ENCODE measurements at regions not wholly inside any gene's neighbourhood (a gene's known extent, or its start where the extent isn't known, plus 50 kb on each side); places are given as distances from the start of the nearest gene placed in this dataset.

DNA sequence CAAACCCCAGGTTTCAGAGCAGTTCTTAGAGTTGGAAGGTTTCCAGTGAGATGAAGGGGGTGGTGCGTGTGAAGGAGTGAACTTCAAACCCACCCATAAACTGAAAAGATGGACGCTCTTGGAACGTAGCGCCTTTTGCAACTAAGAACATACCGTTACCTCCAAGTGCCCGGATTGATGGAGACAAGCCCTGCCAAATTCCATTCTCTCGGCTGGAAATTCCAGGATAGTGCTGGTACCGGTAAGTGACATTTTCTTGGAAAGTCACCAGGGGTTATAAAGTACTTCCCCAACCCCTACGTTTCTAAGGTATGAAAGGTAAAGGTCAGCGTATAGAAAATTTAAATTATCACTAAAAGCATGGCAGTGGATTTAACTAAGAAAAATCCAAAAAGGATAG lies 91.6 kb upstream of the CLDN14 start (continued):
- TF ChIP-seq, protein P1, sequence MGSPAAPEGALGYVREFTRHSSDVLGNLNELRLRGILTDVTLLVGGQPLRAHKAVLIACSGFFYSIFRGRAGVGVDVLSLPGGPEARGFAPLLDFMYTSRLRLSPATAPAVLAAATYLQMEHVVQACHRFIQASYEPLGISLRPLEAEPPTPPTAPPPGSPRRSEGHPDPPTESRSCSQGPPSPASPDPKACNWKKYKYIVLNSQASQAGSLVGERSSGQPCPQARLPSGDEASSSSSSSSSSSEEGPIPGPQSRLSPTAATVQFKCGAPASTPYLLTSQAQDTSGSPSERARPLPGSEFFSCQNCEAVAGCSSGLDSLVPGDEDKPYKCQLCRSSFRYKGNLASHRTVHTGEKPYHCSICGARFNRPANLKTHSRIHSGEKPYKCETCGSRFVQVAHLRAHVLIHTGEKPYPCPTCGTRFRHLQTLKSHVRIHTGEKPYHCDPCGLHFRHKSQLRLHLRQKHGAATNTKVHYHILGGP (tag by site-specific recombination; IDR thresholded peaks at IDR 0.05) = peak; percentile 52; the same call in 1 of the 2 replicates
- peak; percentile 79; the same call in 1 of the 2 replicates for TF ChIP-seq ZNF341 (tag by site-specific recombination; IDR thresholded peaks at IDR 0.05; ENCODE audit: low read depth)

GRCh38 chr21:36572039-36572438 lies 92.1 kb upstream of the CLDN14 start:
- TF ChIP-seq ZBTB8A (tag by site-specific recombination; IDR thresholded peaks at IDR 0.05) (no peak), ZNF423 (tag by site-specific recombination; IDR thresholded peaks at IDR 0.05) (0 out of 2 replicates have a peak, but pooled peaks have one; percentile 14), ZNF416 (tag by site-specific recombination; IDR thresholded peaks at IDR 0.05) (no peak), HOXD13 (CRISPR knock-in tag; IDR thresholded peaks at IDR 0.05; ENCODE audit: borderline replicate concordance) (no peak), ZNF341 (tag by site-specific recombination; IDR thresholded peaks at IDR 0.05; ENCODE audit: low read depth) (peak; percentile 12; the same call in 1 of the 2 replicates), SP7 (tag by site-specific recombination; IDR thresholded peaks at IDR 0.05) (no peak), PRDM10 (tag by site-specific recombination; IDR thresholded peaks at IDR 0.05) (peak; percentile 40), ZNF157 (tag by site-specific recombination; IDR thresholded peaks at IDR 0.05) (no peak), ZSCAN16 (tag by site-specific recombination; IDR thresholded peaks at IDR 0.05) (no peak), ZBTB17 (tag by site-specific recombination; IDR thresholded peaks at IDR 0.05) (peak; percentile 48)
- TF ChIP-seq, protein P2, sequence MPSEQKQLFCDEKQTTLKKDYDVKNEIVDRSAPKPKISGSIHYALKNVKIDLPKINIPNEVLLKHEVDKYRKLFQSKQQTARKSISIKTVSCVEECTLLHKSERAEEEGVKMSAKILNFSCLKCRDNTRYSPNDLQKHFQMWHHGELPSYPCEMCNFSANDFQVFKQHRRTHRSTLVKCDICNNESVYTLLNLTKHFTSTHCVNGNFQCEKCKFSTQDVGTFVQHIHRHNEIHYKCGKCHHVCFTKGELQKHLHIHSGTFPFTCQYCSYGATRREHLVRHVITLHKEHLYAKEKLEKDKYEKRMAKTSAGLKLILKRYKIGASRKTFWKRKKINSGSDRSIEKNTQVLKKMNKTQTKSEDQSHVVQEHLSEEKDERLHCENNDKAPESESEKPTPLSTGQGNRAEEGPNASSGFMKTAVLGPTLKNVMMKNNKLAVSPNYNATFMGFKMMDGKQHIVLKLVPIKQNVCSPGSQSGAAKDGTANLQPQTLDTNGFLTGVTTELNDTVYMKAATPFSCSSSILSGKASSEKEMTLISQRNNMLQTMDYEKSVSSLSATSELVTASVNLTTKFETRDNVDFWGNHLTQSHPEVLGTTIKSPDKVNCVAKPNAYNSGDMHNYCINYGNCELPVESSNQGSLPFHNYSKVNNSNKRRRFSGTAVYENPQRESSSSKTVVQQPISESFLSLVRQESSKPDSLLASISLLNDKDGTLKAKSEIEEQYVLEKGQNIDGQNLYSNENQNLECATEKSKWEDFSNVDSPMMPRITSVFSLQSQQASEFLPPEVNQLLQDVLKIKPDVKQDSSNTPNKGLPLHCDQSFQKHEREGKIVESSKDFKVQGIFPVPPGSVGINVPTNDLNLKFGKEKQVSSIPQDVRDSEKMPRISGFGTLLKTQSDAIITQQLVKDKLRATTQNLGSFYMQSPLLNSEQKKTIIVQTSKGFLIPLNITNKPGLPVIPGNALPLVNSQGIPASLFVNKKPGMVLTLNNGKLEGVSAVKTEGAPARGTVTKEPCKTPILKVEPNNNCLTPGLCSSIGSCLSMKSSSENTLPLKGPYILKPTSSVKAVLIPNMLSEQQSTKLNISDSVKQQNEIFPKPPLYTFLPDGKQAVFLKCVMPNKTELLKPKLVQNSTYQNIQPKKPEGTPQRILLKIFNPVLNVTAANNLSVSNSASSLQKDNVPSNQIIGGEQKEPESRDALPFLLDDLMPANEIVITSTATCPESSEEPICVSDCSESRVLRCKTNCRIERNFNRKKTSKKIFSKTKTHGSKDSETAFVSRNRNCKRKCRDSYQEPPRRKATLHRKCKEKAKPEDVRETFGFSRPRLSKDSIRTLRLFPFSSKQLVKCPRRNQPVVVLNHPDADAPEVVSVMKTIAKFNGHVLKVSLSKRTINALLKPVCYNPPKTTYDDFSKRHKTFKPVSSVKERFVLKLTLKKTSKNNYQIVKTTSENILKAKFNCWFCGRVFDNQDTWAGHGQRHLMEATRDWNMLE (tag by site-specific recombination; conservative IDR thresholded peaks at IDR 0.05; ENCODE audit: low read depth) = no peak
- Histone ChIP-seq H3K9me3 (ENCODE audit: control insufficient read depth, insufficient read depth, low read depth, low read length) (no peaks in the 10 kb centered on the region), H3K4me1 (ENCODE audit: control insufficient read depth, insufficient read depth, low read length) (peaks cover 21% of the 10 kb centered on the region), H3K4me3 (ENCODE audit: low read depth, low read length) (no peak overlapping the region), H3K27ac (ENCODE audit: extremely low read depth, low read depth, low read length) (peak overlapping the region; percentile 27; the same call in 1 of the 2 replicates), H3K36me3 (ENCODE audit: control insufficient read depth in 2 of 2, insufficient read depth in 1 of 2, low read length in 2 of 2) (no peaks in the 10 kb centered on the region)
- ChIA-PET CTCF (interaction anchor here (0.6 kb wide), 1 partner anchor 86 kb away, joined by 4 read pairs; no protein-coding TSS in a partner anchor), POLR2A (no interaction called here)

- H3K27ac ChIP-seq (ENCODE audit: extremely low read depth, low read depth, low read length) = no peak overlapping the region
- CTCF ChIA-PET = interaction anchor here (0.6 to 2.8 kb wide), 4 partner anchors 13 to 353 kb away, joined by 3 to 12 read pairs (median 5); no protein-coding TSS in a partner anchor
- POLR2A ChIA-PET = interaction anchor here (0.8 kb wide), 1 partner anchor 8 kb away, joined by 3 read pairs; no protein-coding TSS in a partner anchor
- no peaks in the 10 kb centered on the region for H3K36me3 ChIP-seq (ENCODE audit: control insufficient read depth in 2 of 2, insufficient read depth in 1 of 2, low read length in 2 of 2)
- no peak overlapping the region for H3K4me3 ChIP-seq (ENCODE audit: low read depth, low read length)
- peaks cover 12% of the 10 kb centered on the region for H3K4me1 ChIP-seq (ENCODE audit: control insufficient read depth, insufficient read depth, low read length)
- H3K9me3 ChIP-seq (ENCODE audit: control insufficient read depth, insufficient read depth, low read depth, low read length) = no peaks in the 10 kb centered on the region
- TF ChIP-seq, protein P3, sequence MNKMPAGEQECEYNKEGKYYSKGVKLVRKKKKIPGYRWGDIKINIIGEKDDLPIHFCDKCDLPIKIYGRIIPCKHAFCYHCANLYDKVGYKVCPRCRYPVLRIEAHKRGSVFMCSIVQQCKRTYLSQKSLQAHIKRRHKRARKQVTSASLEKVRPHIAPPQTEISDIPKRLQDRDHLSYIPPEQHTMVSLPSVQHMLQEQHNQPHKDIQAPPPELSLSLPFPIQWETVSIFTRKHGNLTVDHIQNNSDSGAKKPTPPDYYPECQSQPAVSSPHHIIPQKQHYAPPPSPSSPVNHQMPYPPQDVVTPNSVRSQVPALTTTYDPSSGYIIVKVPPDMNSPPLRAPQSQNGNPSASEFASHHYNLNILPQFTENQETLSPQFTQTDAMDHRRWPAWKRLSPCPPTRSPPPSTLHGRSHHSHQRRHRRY (tag by site-specific recombination; IDR thresholded peaks at IDR 0.05) = no peak
- TF ChIP-seq ZNF433 (tag by site-specific recombination; IDR thresholded peaks at IDR 0.05; ENCODE audit: low read depth) = no peak
- 0 out of 2 replicates have a peak, but pooled peaks have one; percentile 42 for TF ChIP-seq KLF16 (tag by site-specific recombination; IDR thresholded peaks at IDR 0.05)
- no peak for TF ChIP-seq BCL11B (tag by site-specific recombination; IDR thresholded peaks at IDR 0.05; ENCODE audit: low read depth)
- TF ChIP-seq ZFP41 (tag by site-specific recombination; IDR thresholded peaks at IDR 0.05; ENCODE audit: borderline replicate concordance) = no peak
- TF ChIP-seq ZNF391 (tag by site-specific recombination; IDR thresholded peaks at IDR 0.05; ENCODE audit: borderline replicate concordance, low read depth) = no peak
- TF ChIP-seq, protein P4, sequence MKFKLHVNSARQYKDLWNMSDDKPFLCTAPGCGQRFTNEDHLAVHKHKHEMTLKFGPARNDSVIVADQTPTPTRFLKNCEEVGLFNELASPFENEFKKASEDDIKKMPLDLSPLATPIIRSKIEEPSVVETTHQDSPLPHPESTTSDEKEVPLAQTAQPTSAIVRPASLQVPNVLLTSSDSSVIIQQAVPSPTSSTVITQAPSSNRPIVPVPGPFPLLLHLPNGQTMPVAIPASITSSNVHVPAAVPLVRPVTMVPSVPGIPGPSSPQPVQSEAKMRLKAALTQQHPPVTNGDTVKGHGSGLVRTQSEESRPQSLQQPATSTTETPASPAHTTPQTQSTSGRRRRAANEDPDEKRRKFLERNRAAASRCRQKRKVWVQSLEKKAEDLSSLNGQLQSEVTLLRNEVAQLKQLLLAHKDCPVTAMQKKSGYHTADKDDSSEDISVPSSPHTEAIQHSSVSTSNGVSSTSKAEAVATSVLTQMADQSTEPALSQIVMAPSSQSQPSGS (tag by site-specific recombination; IDR thresholded peaks at IDR 0.05; ENCODE audit: low read depth) = 0 out of 2 replicates have a peak, but pooled peaks have one; percentile 9
- TF ChIP-seq OSR2 (tag by site-specific recombination; IDR thresholded peaks at IDR 0.05) = 0 out of 2 replicates have a peak, but pooled peaks have one; percentile 27
Observed at GRCh38 chr21:36575306-36575705, 95.4 kb upstream of the CLDN14 start.

Measured in HEK293 (cell line).